SK-N-SH (cell line): ENCODE measurements at regions not wholly inside any gene's neighbourhood (a gene's known extent, or its start where the extent isn't known, plus 50 kb on each side); places are given as distances from the start of the nearest gene placed in this dataset.

Experiments
- CTCF ChIA-PET: fragments of 300-600, 350-600 bp; formaldehyde crosslinking; extraction: SDS; loops from one replicate; lab custom pipeline; 2021; lab: Yijun Ruan, JAX
- POLR2A ChIA-PET: fragments of 350-600 bp; sonication (Branson Sonifier 250); formaldehyde crosslinking; extraction: SDS; loops from one replicate; lab custom pipeline; 2020; ENCODE audit warnings: antibody characterized with exemption, inconsistent platforms; lab: Yijun Ruan, JAX
- DNase-seq: peaks from one replicate; pipeline ENCODE4 v3.0.0; 2012
- H2AFZ ChIP-seq: fragments of 200-600 bp; sonication (generic); 2 replicates; pipeline ENCODE4 v1.8.1; 2016; ENCODE audit warnings: antibody characterized with exemption, mild to moderate bottlenecking, low read depth
- H3F3A ChIP-seq: fragments of 200-600 bp; sonication (generic); replicated peaks from 2 replicates; pipeline ENCODE3; 2016; ENCODE audit warnings: antibody characterized with exemption, mild to moderate bottlenecking; ENCODE audit not compliant: insufficient read depth
- H3K27ac ChIP-seq, 2 experiments: fragments of 200-500 bp in 1 of 2; fragments of 200-600 bp in 1 of 2; sonication (Bioruptor generic) in 1 of 2; sonication (generic), shearing (Covaris generic) in 1 of 2; 2 replicates each; pipeline versions ENCODE4 v1.5.1 to v1.6.1; 2014 to 2016; ENCODE audit warnings: low read depth in 2 of 2, inconsistent platforms in 1 of 2, low read length in 1 of 2, mild to moderate bottlenecking in 1 of 2, mixed read lengths in 1 of 2
- H3K27me3 ChIP-seq: fragments of 200-600 bp; sonication (generic), shearing (Covaris generic); 2 replicates; pipeline ENCODE4 v1.6.1; 2016; ENCODE audit warnings: mixed run types; ENCODE audit not compliant: insufficient read depth
- H3K36me3 ChIP-seq, 2 experiments: fragments of 200-500 bp in 1 of 2; fragments of 200-600 bp in 1 of 2; sonication (Bioruptor generic) in 1 of 2; sonication (generic) in 1 of 2; replicated peaks in 1 of 2; 2 replicates each; pipeline versions ENCODE3 to v1.5.1; 2014 to 2016; ENCODE audit warnings: low read length in 1 of 2, mild to moderate bottlenecking in 1 of 2; ENCODE audit not compliant: insufficient read depth in 2 of 2, control insufficient read depth in 1 of 2
- H3K4me1 ChIP-seq, 2 experiments: fragments of 200-500 bp in 1 of 2; fragments of 200-600 bp in 1 of 2; sonication (Bioruptor generic) in 1 of 2; sonication (generic), shearing (Covaris generic) in 1 of 2; 2 replicates each; pipeline versions ENCODE4 v1.5.1 to v1.6.1; 2014 to 2016; ENCODE audit warnings: low read depth in 1 of 2, low read length in 1 of 2, mixed run types in 1 of 2; ENCODE audit not compliant: insufficient read depth in 2 of 2, control insufficient read depth in 1 of 2
- H3K4me2 ChIP-seq: fragments of 200-600 bp; sonication (generic), shearing (Covaris generic); 2 replicates; pipeline ENCODE4 v1.6.1; 2017; ENCODE audit warnings: mixed run types
- H3K4me3 ChIP-seq, 2 experiments: fragments of 200-500 bp in 1 of 2; fragments of 200-600 bp in 1 of 2; sonication (Bioruptor generic) in 1 of 2; sonication (generic), shearing (Covaris generic) in 1 of 2; 2 replicates each; pipeline versions ENCODE4 v1.5.1 to v1.8.1; 2014 to 2016; ENCODE audit warnings: low read depth in 2 of 2, inconsistent platforms in 1 of 2, low read length in 1 of 2, mild to moderate bottlenecking in 1 of 2, mixed read lengths in 1 of 2, moderate library complexity in 1 of 2
- H3K79me2 ChIP-seq: fragments of 200-600 bp; sonication (generic); 2 replicates; pipeline ENCODE4 v1.8.1; 2017; ENCODE audit warnings: mild to moderate bottlenecking; ENCODE audit not compliant: insufficient read depth
- H3K9ac ChIP-seq: fragments of 200-600 bp; sonication (generic); 2 replicates; pipeline ENCODE4 v1.6.1; 2017; ENCODE audit warnings: mixed run types
- H3K9me2 ChIP-seq: fragments of 200-600 bp; sonication (generic); 2 replicates; pipeline ENCODE4 v1.6.1; 2017; ENCODE audit warnings: mixed run types
- H3K9me3 ChIP-seq: fragments of 200-600 bp; sonication (generic); 2 replicates; pipeline ENCODE4 v1.6.1; 2017; ENCODE audit warnings: mixed run types, mild to moderate bottlenecking, moderate library complexity
- H4K20me1 ChIP-seq: fragments of 200-600 bp; sonication (generic); 2 replicates; pipeline ENCODE4 v1.6.1; 2017; ENCODE audit warnings: mild to moderate bottlenecking, mixed run types; ENCODE audit not compliant: insufficient read depth
- ELF1 ChIP-seq: IDR thresholded peaks from 2 replicates; pipeline ENCODE4 v1.4.0; 2012
- FOXJ3 ChIP-seq: sonication (generic); formaldehyde crosslinking; IDR thresholded peaks from 2 replicates; pipeline ENCODE4 v1.5.1; 2020; ENCODE audit warnings: mild to moderate bottlenecking, missing genetic modification reagents
- FOXM1 ChIP-seq: IDR thresholded peaks from 2 replicates; pipeline ENCODE4 v1.4.0; 2012; ENCODE audit warnings: low read depth, mild to moderate bottlenecking
- GATA2 ChIP-seq: sonication (generic); formaldehyde crosslinking; IDR thresholded peaks from 2 replicates; pipeline ENCODE4 v1.5.0; 2020; ENCODE audit warnings: mild to moderate bottlenecking, missing genetic modification reagents
- JUND ChIP-seq: IDR thresholded peaks from 2 replicates; pipeline ENCODE4 v1.4.0; 2012
- NFIC ChIP-seq: IDR thresholded peaks from 2 replicates; pipeline ENCODE4 v1.4.0; 2012; ENCODE audit warnings: borderline replicate concordance
- POLR2AphosphoS5 ChIP-seq: IDR thresholded peaks from 2 replicates; pipeline ENCODE4 v1.6.1; 2012; ENCODE audit warnings: low read depth, low read length
- RCOR1 ChIP-seq: fragments of 150-350 bp; IDR thresholded peaks from 2 replicates; pipeline ENCODE4 v1.6.1; 2017; ENCODE audit warnings: antibody characterized with exemption, low read length
- RFX5 ChIP-seq: IDR thresholded peaks from 2 replicates; pipeline ENCODE4 v1.6.1; 2012; ENCODE audit warnings: mild to moderate bottlenecking, improper control_type of control experiment, low read length
- RXRA ChIP-seq: IDR thresholded peaks from 2 replicates; pipeline ENCODE4 v1.4.0; 2012; ENCODE audit warnings: low read depth, mild to moderate bottlenecking, borderline replicate concordance
- SIN3A ChIP-seq: IDR thresholded peaks from 2 replicates; pipeline ENCODE4 v1.6.1; 2012; ENCODE audit warnings: low read depth, mild to moderate bottlenecking, low read length, moderate library complexity, borderline replicate concordance
- TAF1 ChIP-seq: IDR thresholded peaks from 2 replicates; pipeline ENCODE4 v1.6.1; 2012; ENCODE audit warnings: low read depth, mild to moderate bottlenecking, low read length, moderate library complexity, borderline replicate concordance
- TCF12 ChIP-seq: IDR thresholded peaks from 2 replicates; pipeline ENCODE4 v1.4.0; 2012
- whole genome bisulfite sequencing: methylation state at CpG from one replicate; pipeline ENCODE4 v1.1.6; 2017; ENCODE audit warnings: low lambda C conversion rate; 5-methylcytosine and 5-hydroxymethylcytosine counted together
- TF ChIP-seq, protein P1 (sequence below): IDR thresholded peaks from 2 replicates; pipeline ENCODE4 v1.4.0; 2012; ENCODE audit warnings: low read depth, borderline replicate concordance
- TF ChIP-seq, protein P2 (sequence below): fragments of 150-350 bp; IDR thresholded peaks from 2 replicates; pipeline ENCODE4 v1.6.1; 2016; ENCODE audit warnings: mild to moderate bottlenecking, low read depth, low read length
- TF ChIP-seq, protein P3 (sequence below): fragments of 200-600 bp; sonication (generic); IDR thresholded peaks from 2 replicates; pipeline ENCODE4 v1.6.1; 2017; ENCODE audit warnings: antibody characterized with exemption, mild to moderate bottlenecking, moderate library complexity
- TF ChIP-seq, protein P4 (sequence below): IDR thresholded peaks from 2 replicates; pipeline ENCODE4 v1.4.0; 2012; ENCODE audit warnings: low read depth, borderline replicate concordance

DNA sequence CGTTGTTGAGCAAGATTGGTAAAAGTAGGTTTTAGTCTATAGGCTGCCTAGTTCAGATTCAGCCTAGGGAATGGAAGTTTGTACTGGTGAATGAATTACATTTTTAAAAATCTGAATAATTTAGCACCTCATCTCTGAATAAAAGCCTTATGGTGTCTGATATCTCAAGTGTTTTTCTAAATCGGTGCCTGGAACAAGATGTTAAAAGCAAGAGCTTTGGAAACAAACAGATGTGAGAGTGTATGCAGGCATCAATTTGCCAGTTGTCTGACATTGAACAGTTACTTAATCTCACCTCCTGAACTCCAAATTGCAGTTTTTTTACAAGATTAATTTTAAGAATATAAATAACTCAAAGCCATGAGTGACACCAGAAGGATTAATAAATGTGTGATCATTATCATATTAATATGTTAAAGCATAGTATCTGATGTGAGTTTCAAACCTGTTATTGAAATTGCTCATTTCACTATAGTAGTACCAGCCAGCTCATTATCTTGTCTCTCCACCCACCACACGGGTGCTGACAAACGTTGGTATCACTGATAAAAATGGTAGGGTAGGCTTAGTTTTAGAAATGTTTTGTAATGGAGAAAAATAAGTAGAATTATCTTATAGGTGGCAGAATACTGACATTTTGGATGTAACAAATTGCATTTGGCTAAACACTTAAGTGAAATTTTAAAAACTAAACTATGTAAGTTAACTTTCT is 157.3 kb downstream of the FAM83B start:
- Histone ChIP-seq H3K27ac (no peak overlapping the region), H3K36me3 (no peaks in the 10 kb centered on the region), H3K4me2 (no peak overlapping the region), H3K4me1 (no peaks in the 10 kb centered on the region), H3K9ac (no peak overlapping the region), H3K9me3 (no peaks in the 10 kb centered on the region), H2AFZ (no peak overlapping the region), H3K79me2 (no peaks in the 10 kb centered on the region), H3F3A (no peaks in the 10 kb centered on the region), H3K27me3 (no peaks in the 10 kb centered on the region), H3K9me2 (no peaks in the 10 kb centered on the region), H3K4me3 (no peak overlapping the region), H4K20me1 (no peaks in the 10 kb centered on the region)
- no peak for DNase-seq
- WGBS, result 4% methylated on average over 4 of the region's 4 CpGs
- CTCF ChIA-PET, result no interaction called here
- POLR2A ChIA-PET, result no interaction called here
- no peak for TF ChIP-seq GATA2 (CRISPR knock-in tag)
- TF ChIP-seq TCF12, result no peak
- TF ChIP-seq, protein P1, sequence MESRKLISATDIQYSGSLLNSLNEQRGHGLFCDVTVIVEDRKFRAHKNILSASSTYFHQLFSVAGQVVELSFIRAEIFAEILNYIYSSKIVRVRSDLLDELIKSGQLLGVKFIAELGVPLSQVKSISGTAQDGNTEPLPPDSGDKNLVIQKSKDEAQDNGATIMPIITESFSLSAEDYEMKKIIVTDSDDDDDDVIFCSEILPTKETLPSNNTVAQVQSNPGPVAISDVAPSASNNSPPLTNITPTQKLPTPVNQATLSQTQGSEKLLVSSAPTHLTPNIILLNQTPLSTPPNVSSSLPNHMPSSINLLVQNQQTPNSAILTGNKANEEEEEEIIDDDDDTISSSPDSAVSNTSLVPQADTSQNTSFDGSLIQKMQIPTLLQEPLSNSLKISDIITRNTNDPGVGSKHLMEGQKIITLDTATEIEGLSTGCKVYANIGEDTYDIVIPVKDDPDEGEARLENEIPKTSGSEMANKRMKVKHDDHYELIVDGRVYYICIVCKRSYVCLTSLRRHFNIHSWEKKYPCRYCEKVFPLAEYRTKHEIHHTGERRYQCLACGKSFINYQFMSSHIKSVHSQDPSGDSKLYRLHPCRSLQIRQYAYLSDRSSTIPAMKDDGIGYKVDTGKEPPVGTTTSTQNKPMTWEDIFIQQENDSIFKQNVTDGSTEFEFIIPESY, result no peak
- no peak for TF ChIP-seq TAF1

DNA sequence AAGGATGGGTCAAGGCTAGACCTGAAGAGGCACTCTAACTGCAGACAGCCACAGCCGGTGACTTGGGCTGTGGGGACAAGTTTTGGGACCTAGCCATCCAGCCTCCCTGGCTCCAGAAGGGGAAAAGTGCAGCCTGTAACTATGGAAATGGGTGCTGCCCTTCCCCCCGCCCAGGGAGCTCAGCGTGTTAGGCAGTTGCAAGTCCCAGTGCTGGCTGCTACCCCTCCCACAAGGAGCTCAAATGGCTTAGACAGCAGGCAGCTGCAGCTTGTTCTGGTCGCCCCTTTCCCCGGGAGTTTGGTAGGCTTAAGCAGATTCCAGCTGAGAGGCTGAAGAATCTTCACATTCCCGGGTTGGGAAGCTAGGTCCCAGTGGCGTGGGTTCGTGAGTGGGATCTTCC is 162.6 kb downstream of the FAM83B start:
- CTCF ChIA-PET, result no interaction called here
- H3F3A ChIP-seq, result no peaks in the 10 kb centered on the region
- WGBS, result 0% methylated on average over 1 of the region's 8 CpGs

More for the DNA sequence above, 162.6 kb downstream of the FAM83B start:
- Histone ChIP-seq H3K27ac (no peak overlapping the region), H3K79me2 (no peaks in the 10 kb centered on the region), H3K9ac (no peak overlapping the region), H2AFZ (no peak overlapping the region), H3K4me1 (no peaks in the 10 kb centered on the region), H3K4me2 (no peak overlapping the region), H3K36me3 (no peaks in the 10 kb centered on the region), H3K4me3 (no peak overlapping the region), H3K9me2 (no peaks in the 10 kb centered on the region), H3K9me3 (no peaks in the 10 kb centered on the region), H3K27me3 (no peaks in the 10 kb centered on the region; the same call in 1 of the 2 replicates), H4K20me1 (no peaks in the 10 kb centered on the region)
- no peak for TF ChIP-seq RCOR1
- TF ChIP-seq RFX5, result no peak
- no peak for TF ChIP-seq NFIC
- TF ChIP-seq, protein P2, sequence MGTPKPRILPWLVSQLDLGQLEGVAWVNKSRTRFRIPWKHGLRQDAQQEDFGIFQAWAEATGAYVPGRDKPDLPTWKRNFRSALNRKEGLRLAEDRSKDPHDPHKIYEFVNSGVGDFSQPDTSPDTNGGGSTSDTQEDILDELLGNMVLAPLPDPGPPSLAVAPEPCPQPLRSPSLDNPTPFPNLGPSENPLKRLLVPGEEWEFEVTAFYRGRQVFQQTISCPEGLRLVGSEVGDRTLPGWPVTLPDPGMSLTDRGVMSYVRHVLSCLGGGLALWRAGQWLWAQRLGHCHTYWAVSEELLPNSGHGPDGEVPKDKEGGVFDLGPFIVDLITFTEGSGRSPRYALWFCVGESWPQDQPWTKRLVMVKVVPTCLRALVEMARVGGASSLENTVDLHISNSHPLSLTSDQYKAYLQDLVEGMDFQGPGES, result no peak
- TF ChIP-seq POLR2AphosphoS5, result no peak
- no peak for TF ChIP-seq FOXM1
- TF ChIP-seq TAF1, result no peak
- TF ChIP-seq JUND, result no peak
- TF ChIP-seq RXRA, result no peak
- TF ChIP-seq, protein P3, sequence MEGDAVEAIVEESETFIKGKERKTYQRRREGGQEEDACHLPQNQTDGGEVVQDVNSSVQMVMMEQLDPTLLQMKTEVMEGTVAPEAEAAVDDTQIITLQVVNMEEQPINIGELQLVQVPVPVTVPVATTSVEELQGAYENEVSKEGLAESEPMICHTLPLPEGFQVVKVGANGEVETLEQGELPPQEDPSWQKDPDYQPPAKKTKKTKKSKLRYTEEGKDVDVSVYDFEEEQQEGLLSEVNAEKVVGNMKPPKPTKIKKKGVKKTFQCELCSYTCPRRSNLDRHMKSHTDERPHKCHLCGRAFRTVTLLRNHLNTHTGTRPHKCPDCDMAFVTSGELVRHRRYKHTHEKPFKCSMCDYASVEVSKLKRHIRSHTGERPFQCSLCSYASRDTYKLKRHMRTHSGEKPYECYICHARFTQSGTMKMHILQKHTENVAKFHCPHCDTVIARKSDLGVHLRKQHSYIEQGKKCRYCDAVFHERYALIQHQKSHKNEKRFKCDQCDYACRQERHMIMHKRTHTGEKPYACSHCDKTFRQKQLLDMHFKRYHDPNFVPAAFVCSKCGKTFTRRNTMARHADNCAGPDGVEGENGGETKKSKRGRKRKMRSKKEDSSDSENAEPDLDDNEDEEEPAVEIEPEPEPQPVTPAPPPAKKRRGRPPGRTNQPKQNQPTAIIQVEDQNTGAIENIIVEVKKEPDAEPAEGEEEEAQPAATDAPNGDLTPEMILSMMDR, result no peak
- no peak for TF ChIP-seq FOXJ3 (CRISPR knock-in tag)
- TF ChIP-seq SIN3A, result no peak
- TF ChIP-seq, protein P4, sequence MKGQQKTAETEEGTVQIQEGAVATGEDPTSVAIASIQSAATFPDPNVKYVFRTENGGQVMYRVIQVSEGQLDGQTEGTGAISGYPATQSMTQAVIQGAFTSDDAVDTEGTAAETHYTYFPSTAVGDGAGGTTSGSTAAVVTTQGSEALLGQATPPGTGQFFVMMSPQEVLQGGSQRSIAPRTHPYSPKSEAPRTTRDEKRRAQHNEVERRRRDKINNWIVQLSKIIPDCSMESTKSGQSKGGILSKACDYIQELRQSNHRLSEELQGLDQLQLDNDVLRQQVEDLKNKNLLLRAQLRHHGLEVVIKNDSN, result no peak
- TF ChIP-seq ELF1, result no peak
- TF ChIP-seq, protein P1, result no peak
- POLR2A ChIA-PET, result no interaction called here
- no peak for DNase-seq
